ENCODE measurements at regions not wholly inside any gene's neighbourhood (a gene's known extent, or its start where the extent isn't known, plus 50 kb on each side); places are given as distances from the start of the nearest gene placed in this dataset.

DNA sequence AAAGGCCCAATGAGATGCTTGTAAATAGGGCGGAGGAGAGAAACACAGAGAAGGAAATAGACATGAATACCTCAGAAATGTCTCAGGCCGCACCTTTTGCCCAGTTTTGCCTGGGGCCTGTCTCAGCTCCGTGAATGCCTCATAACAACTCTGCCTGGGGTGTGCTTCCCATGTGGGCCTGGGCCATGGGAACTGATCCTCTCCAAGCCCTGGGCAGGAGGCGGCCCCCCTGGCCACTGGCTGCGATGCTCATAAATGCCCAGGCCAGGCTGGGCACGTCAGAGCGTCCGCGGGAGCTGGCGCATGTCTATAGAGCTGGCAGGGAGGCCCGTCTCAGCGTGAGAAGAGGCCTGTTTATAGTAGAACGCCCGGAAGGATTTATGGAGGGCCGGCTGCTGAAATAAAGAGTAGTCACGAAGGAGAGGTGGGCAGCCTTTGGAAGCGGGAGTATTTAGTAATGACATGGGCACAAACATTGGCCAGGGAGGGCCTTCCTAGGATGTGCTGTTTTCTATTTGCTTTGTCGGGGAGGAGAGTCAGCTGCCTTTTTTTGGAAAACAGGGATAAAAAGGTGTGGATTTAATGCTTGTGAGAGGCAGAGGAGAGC, 85.9 kb upstream of the IGF1R start:
- no peak for DNase-seq

DNA sequence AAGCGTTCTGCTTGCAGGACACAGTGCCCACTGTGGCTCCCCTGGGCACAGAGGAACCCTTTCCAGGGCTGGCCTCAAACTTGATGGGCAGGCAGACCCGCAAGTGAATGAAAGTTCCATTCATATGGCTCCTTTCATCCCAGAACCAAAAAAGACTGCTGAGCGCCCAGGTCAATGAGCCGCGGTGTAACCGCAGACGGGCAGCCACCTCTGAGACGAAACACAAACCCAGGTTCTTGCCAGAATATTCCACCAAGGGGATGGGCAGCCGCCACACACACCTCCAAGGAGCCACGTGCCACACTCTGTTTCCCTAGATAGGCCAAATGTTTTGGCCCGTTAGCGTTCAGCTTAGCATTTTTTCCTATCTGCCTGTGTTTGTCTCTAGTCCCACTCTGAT, 82.8 kb upstream of the IGF1R start:
- no peak for DNase-seq

DNA sequence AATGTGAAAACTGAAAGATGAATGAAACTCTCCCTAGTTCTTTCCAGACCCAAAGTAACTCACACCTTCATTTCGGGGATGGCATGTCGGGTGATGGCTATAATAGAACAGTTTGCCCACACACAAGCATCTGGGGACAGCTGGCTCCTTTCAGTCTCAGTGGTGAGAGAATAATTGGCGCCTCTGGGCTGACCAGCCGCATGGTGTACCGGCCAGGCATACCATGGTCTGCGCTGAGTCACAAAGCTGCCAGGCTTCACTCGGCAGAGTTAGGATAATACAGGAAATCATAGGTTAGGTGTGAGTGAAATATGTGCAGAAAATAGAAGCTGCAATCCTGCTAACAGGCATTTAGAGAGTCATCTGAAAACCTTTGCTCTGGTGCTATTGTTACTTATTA, 80.4 kb upstream of the IGF1R start:
- DNase-seq, result no peak

GRCh38 chr15:98568382-98569017, 79.8 kb upstream of the IGF1R start:
- DNase-seq, result no peak

- no peak for DNase-seq
These were observed 78.2 kb upstream of the IGF1R start for GRCh38 chr15:98570119-98570518.

DNA sequence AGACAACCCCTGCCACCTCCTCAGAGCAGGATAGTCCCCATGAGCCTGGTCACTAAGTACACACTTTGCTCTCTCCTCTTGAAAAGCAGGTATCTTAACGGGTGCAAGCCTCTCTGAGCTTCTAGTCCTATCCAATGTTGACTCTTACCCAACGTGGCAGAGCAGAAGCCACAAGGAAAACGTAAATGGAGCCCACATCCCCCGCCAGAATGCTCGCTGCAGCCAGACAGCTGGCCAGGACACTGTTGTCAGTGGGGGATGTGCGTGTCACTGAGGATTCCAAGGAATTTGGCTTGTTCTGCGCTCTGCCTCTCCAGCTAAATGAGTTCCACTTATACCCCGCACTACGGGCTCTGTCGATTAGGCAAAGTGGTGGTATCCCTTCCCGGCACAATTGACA, 67.8 kb upstream of the IGF1R start:
- DNase-seq, result no peak

- no peak for DNase-seq
These were observed 66.6 kb upstream of the IGF1R start for GRCh38 chr15:98581715-98582114.

- DNase-seq, result no peak
These were observed 65.3 kb upstream of the IGF1R start for GRCh38 chr15:98582900-98583554.

DNA sequence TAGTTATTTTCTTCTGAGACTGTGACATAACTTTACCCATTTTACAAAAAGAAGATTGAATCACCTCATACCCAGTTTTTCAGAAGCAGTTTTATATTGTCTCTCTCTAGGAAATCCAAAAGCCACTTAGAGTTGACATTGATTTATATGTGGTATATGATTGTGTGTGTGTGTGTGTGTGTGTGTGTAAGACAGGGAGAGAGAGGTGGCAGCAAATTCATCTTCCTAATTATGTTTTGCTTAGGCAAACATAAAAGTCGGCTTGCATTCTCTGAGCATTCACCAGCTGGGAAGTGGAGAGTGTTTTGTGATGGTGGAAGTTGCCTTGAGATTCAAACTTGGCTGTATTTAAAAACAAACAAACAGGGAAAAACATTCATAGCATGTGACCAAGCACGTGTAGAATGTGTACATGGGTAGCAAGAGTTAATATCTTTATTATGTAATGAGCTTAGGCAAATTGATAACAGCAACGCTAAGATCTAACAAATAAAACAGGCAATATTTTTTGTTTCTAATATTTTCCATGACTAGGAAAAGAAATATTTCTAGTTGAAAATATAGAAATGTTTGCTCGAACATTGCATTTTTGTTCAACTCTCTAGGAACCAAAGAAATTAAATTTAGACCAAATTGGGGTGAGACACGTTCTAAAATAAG, 64.4 kb upstream of the IGF1R start:
- DNase-seq, result no peak

- no peak for DNase-seq
These were observed 62.3 kb upstream of the IGF1R start for GRCh38 chr15:98586066-98586465.

GRCh38 chr15:98592136-98592535, 56.2 kb upstream of the IGF1R start:
- DNase-seq, result no peak

GRCh38 chr15:98596131-98596530, 52.2 kb upstream of the IGF1R start:
- DNase-seq, result no peak

DNA sequence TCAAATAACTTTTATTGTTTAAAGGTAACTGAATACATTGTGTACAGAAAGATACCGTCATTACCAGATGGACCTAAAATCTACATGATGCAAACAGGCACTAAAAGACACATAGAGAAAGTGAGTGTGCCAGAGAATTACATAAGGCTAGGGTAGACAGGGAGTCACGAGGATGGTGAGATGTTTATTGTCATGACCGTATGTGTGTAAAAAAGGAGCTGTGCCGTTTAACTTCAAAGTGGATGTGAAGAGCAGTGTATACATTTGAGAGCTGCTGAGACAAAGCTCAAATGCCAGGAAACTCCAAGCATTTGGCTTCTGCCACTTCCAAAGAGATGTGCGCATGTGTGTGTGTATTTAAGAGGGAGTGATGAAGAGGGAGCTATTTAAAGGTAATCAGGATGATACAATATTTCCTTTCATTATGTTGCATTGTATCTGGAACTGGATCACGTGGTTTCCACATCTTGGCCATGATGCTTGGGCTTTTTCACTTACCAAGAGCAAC, 51.4 kb upstream of the IGF1R start:
- DNase-seq, result no peak

DNA sequence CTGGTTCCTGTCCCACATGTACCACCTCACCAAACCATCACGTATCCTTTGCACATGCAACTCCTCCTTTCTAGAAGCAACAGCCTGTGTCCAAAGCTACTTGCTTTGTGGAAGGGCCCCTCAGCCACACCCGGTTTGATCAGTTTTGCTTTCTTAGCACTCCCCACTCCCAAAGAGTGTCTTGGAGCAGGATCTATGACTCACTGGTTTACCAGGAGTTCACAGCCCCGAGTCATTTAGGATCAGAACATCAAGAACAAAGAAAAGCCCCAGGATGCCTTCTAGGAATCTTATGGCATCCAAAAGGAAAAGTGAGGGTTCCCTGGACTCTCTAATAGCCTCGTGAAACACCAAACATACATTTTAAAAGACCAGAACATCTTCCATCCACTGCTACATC, 50.7 kb upstream of the IGF1R start:
- DNase-seq, result no peak
